Stomach (tissue), 8 donors: ENCODE measurements at regions not wholly inside any gene's neighbourhood (a gene's known extent, or its start where the extent isn't known, plus 50 kb on each side); places are given as distances from the start of the nearest gene placed in this dataset.
"Not testable (repeated sequence)": the region's sequence is repeated elsewhere in the genome, so short reads cannot be mapped to it uniquely, and the experiment has no call there.

Experiments
- DNase-seq, 2 donors: peaks; one replicate each; pipeline versions ENCODE4 v3.0.0 to v3.0.0-alpha.2; 2013 to 2019
- H3K27ac ChIP-seq, 5 donors: fragments of 200-600 bp in 4 of 5; sonication (generic) in 4 of 5; one replicate each; pipeline ENCODE4 v1.5.1; 2013 to 2019; ENCODE audit warnings: mild to moderate bottlenecking in 1 of 5, moderate library complexity in 1 of 5
- H3K27me3 ChIP-seq, 3 donors: fragments of 200-600 bp; sonication (generic); one replicate each; pipeline ENCODE4 v1.5.1; 2017 to 2019; ENCODE audit warnings: mixed run types in 1 of 3
- H3K36me3 ChIP-seq, 4 donors: fragments of 200-600 bp; sonication (generic); 1 replicate in 3 of 4; 2 replicates in 1 of 4; pipeline ENCODE4 v1.5.1; 2016 to 2019
- H3K4me1 ChIP-seq, 4 donors: fragments of 200-600 bp; sonication (generic); one replicate each; pipeline ENCODE4 v1.5.1; 2016 to 2019
- H3K4me3 ChIP-seq, 4 donors: fragments of 200-600 bp; sonication (generic) in 3 of 4; one replicate each; pipeline ENCODE4 v1.5.1; 2016 to 2019; ENCODE audit warnings: mild to moderate bottlenecking in 1 of 4
- H3K9me3 ChIP-seq, 4 donors: fragments of 200-600 bp; sonication (generic); one replicate each; pipeline ENCODE4 v1.5.1; 2016 to 2019
- CTCF ChIP-seq, 7 experiments: fragments of 450-650 bp in 4 of 7; fragments of 200-600 bp in 3 of 7; sonication (generic) in 3 of 7; IDR thresholded peaks; one replicate each; pipeline ENCODE4 v1.5.1; 2016 to 2019; ENCODE audit warnings: antibody characterized with exemption in 7 of 7, control low read depth in 2 of 7, mild to moderate bottlenecking in 1 of 7
- EP300 ChIP-seq: sonication (generic); formaldehyde crosslinking; IDR thresholded peaks from one replicate; pipeline ENCODE4 v1.6.1; 2017; ENCODE audit warnings: antibody characterized with exemption
- POLR2A ChIP-seq, 4 donors: fragments of 450-650 bp; IDR thresholded peaks; one replicate each; pipeline ENCODE4 v1.6.1; 2016; ENCODE audit warnings: antibody characterized with exemption in 4 of 4, control low read depth in 2 of 4, mild to moderate bottlenecking in 1 of 4, moderate library complexity in 1 of 4
- POLR2AphosphoS5 ChIP-seq, 3 donors: sonication (generic); formaldehyde crosslinking; IDR thresholded peaks; one replicate each; pipeline ENCODE4 v1.6.1; 2016; ENCODE audit warnings: antibody characterized with exemption in 3 of 3
- WGBS, 5 donors: extraction: QIAGEN DNeasy Blood & Tissue Kit in 3 of 5; methylation state at CpG; one replicate each; pipeline versions ENCODE4 v1.1.5 to v1.1.7; 2013 to 2018; 5-methylcytosine and 5-hydroxymethylcytosine counted together
- intact Hi-C: fragments of 100-400 bp; cut with DNase I; formaldehyde crosslinking; loops from one replicate; pipeline ENCODE4 v1.15.1; 2023; ENCODE audit warnings: low total_unique reads
- donor health status: healthy with polysubstance abuse.
- donor health status: Bipolar disorder and iron deficiency.
- donor health status: healthy.

GRCh38 chr3:174363256-174363655, 495.9 kb upstream of the NAALADL2 start:
- no peaks in the 10 kb centered on the region for H3K9me3 ChIP-seq
- no peak overlapping the region for H3K4me3 ChIP-seq
- no peak for TF ChIP-seq EP300
- no peak for TF ChIP-seq POLR2A (IDR thresholded peaks at IDR 0.05)
- TF ChIP-seq CTCF (IDR thresholded peaks at IDR 0.05): no peak
- TF ChIP-seq POLR2AphosphoS5 (IDR thresholded peaks at IDR 0.05): no peak
- H3K36me3 ChIP-seq: no peaks in the 10 kb centered on the region
- H3K27me3 ChIP-seq: no peaks in the 10 kb centered on the region
- H3K4me1 ChIP-seq: no peaks in the 10 kb centered on the region
- no peak for DNase-seq
- WGBS, 5 donors: 46 to 65% (median 53%) methylated on average over 2 to 3 of the region's 3 CpGs
- H3K27ac ChIP-seq: no peak overlapping the region
- intact Hi-C loops: no loop called here

- Histone ChIP-seq H3K9me3 (no peaks in the 10 kb centered on the region), H3K36me3 (no peaks in the 10 kb centered on the region), H3K27me3 (no peaks in the 10 kb centered on the region), H3K4me3 (no peak overlapping the region), H3K27ac (no peak overlapping the region), H3K4me1 (no peaks in the 10 kb centered on the region)
- TF ChIP-seq POLR2A (IDR thresholded peaks at IDR 0.05) (no peak), POLR2AphosphoS5 (IDR thresholded peaks at IDR 0.05) (no peak), CTCF (IDR thresholded peaks at IDR 0.05) (no peak), EP300 (no peak)
- 77 to 87% (median 83%) methylated on average over 1 of the region's 1 CpG for WGBS, 5 donors
- intact Hi-C loops: no loop called here
- no peak for DNase-seq
Measured at GRCh38 chr3:174365796-174366195, 493.3 kb upstream of the NAALADL2 start.

- intact Hi-C loops: not testable (repeated sequence)
Measured at GRCh38 chr3:174366904-174367303, 492.2 kb upstream of the NAALADL2 start.

GRCh38 chr3:174376346-174376745, 482.8 kb upstream of the NAALADL2 start:
- intact Hi-C loops: no loop called here
- no peaks in the 10 kb centered on the region for H3K27me3 ChIP-seq
- H3K27ac ChIP-seq: no peak overlapping the region
- H3K4me1 ChIP-seq: no peaks in the 10 kb centered on the region
- no peak for TF ChIP-seq POLR2A (IDR thresholded peaks at IDR 0.05)
- no peak for TF ChIP-seq POLR2AphosphoS5 (IDR thresholded peaks at IDR 0.05)
- TF ChIP-seq CTCF (IDR thresholded peaks at IDR 0.05): no peak
- no peak for TF ChIP-seq EP300
- DNase-seq: no peak
- no peaks in the 10 kb centered on the region for H3K9me3 ChIP-seq
- no peak overlapping the region for H3K4me3 ChIP-seq
- H3K36me3 ChIP-seq: no peaks in the 10 kb centered on the region

More at GRCh38 chr3:174366904-174367303, 492.2 kb upstream of the NAALADL2 start:
- H3K9me3 ChIP-seq, H3K27ac ChIP-seq, H3K4me3 ChIP-seq, H3K36me3 ChIP-seq, H3K4me1 ChIP-seq, DNase-seq, H3K27me3 ChIP-seq: not testable (repeated sequence)
- 78 to 87% (median 82%) methylated on average over 5 of the region's 5 CpGs for WGBS, 5 donors

- intact Hi-C loops: no loop called here
- WGBS, 5 donors: 95 to 99% (median 97%) methylated on average over 7 to 32 of the region's 32 CpGs
- TF ChIP-seq POLR2AphosphoS5 (IDR thresholded peaks at IDR 0.05): no peak
- TF ChIP-seq POLR2A (IDR thresholded peaks at IDR 0.05): no peak
- TF ChIP-seq EP300: no peak
- TF ChIP-seq CTCF (IDR thresholded peaks at IDR 0.05): no peak
Measured at GRCh38 chr3:174377096-174377495, 482.0 kb upstream of the NAALADL2 start.

More at GRCh38 chr3:174377096-174377495, 482.0 kb upstream of the NAALADL2 start:
- DNase-seq: no peak
- H3K36me3 ChIP-seq: no peaks in the 10 kb centered on the region
- no peak overlapping the region for H3K4me3 ChIP-seq
- no peaks in the 10 kb centered on the region for H3K9me3 ChIP-seq
- no peaks in the 10 kb centered on the region for H3K27me3 ChIP-seq
- no peak overlapping the region for H3K27ac ChIP-seq
- no peaks in the 10 kb centered on the region for H3K4me1 ChIP-seq
